ENCODE measurements at regions not wholly inside any gene's neighbourhood (a gene's known extent, or its start where the extent isn't known, plus 50 kb on each side); places are given as distances from the start of the nearest gene placed in this dataset.

GRCh38 chr16:52293204-52293603 lies 253.7 kb downstream of the TOX3 start:
- no peak for TF ChIP-seq CTCF (IDR thresholded peaks at IDR 0.05)
- no peak for TF ChIP-seq POLR2A (IDR thresholded peaks at IDR 0.05)

All from uterus (tissue), 2 donors.